ENCODE measurements at regions not wholly inside any gene's neighbourhood (a gene's known extent, or its start where the extent isn't known, plus 50 kb on each side); places are given as distances from the start of the nearest gene placed in this dataset.
"Not testable (repeated sequence)": the region's sequence is repeated elsewhere in the genome, so short reads cannot be mapped to it uniquely, and the experiment has no call there.

GRCh38 chr13:90258129-90258528, 1089.4 kb upstream of the MIR17HG start:
- Histone ChIP-seq H3K27ac (ENCODE audit: low read depth, low read length) (no peak overlapping the region), H3K9me3 (ENCODE audit: control insufficient read depth, insufficient read depth, low read length) (no peaks in the 10 kb centered on the region), H3K27me3 (ENCODE audit: control insufficient read depth, insufficient read depth, low read length) (no peaks in the 10 kb centered on the region), H3K4me3 (ENCODE audit: low read depth, low read length) (no peak overlapping the region)
- ChIA-PET POLR2A (no interaction called here), CTCF (no interaction called here)
- no peak for DNase-seq (ENCODE audit: low read depth, low spot score)
- no peak for TF ChIP-seq CTCF (IDR thresholded peaks at IDR 0.05; ENCODE audit: low read depth, low read length)

GRCh38 chr13:90261343-90261742, 1086.1 kb upstream of the MIR17HG start:
- Histone ChIP-seq H3K27me3 (ENCODE audit: control insufficient read depth, insufficient read depth, low read length) (no peaks in the 10 kb centered on the region), H3K9me3 (ENCODE audit: control insufficient read depth, insufficient read depth, low read length) (no peaks in the 10 kb centered on the region), H3K27ac (ENCODE audit: low read depth, low read length) (no peak overlapping the region), H3K4me3 (ENCODE audit: low read depth, low read length) (no peak overlapping the region)
- POLR2A ChIA-PET = no interaction called here
- no peak for DNase-seq (ENCODE audit: low read depth, low spot score)
- no peak for TF ChIP-seq CTCF (IDR thresholded peaks at IDR 0.05; ENCODE audit: low read depth, low read length)
- CTCF ChIA-PET = no interaction called here

GRCh38 chr13:90270226-90270625, 1077.3 kb upstream of the MIR17HG start:
- TF ChIP-seq CTCF (IDR thresholded peaks at IDR 0.05; ENCODE audit: low read depth, low read length) = no peak
- POLR2A ChIA-PET = no interaction called here
- H3K27ac ChIP-seq (ENCODE audit: low read depth, low read length) = no peak overlapping the region
- no peaks in the 10 kb centered on the region for H3K27me3 ChIP-seq (ENCODE audit: control insufficient read depth, insufficient read depth, low read length)
- CTCF ChIA-PET = no interaction called here
- DNase-seq (ENCODE audit: low read depth, low spot score) = no peak
- H3K9me3 ChIP-seq (ENCODE audit: control insufficient read depth, insufficient read depth, low read length) = no peaks in the 10 kb centered on the region
- H3K4me3 ChIP-seq (ENCODE audit: low read depth, low read length) = no peak overlapping the region

- Histone ChIP-seq H3K27me3 (ENCODE audit: control insufficient read depth, insufficient read depth, low read length) (no peaks in the 10 kb centered on the region), H3K9me3 (ENCODE audit: control insufficient read depth, insufficient read depth, low read length) (no peaks in the 10 kb centered on the region), H3K4me3 (ENCODE audit: low read depth, low read length) (no peak overlapping the region), H3K27ac (ENCODE audit: low read depth, low read length) (no peak overlapping the region)
- no peak for DNase-seq (ENCODE audit: low read depth, low spot score)
- CTCF ChIA-PET = no interaction called here
- TF ChIP-seq CTCF (IDR thresholded peaks at IDR 0.05; ENCODE audit: low read depth, low read length) = no peak
- POLR2A ChIA-PET = no interaction called here
These were observed 1075.1 kb upstream of the MIR17HG start for GRCh38 chr13:90272356-90272755.

GRCh38 chr13:90276216-90276615, 1071.3 kb upstream of the MIR17HG start:
- ChIA-PET CTCF (no interaction called here), POLR2A (no interaction called here)
- DNase-seq (ENCODE audit: low read depth, low spot score) = no peak

GRCh38 chr13:90278231-90278630, 1069.3 kb upstream of the MIR17HG start:
- H3K27ac ChIP-seq (ENCODE audit: low read depth, low read length); H3K4me3 ChIP-seq (ENCODE audit: low read depth, low read length); DNase-seq (ENCODE audit: low read depth, low spot score); H3K9me3 ChIP-seq (ENCODE audit: control insufficient read depth, insufficient read depth, low read length); POLR2A ChIA-PET; CTCF ChIA-PET; H3K27me3 ChIP-seq (ENCODE audit: control insufficient read depth, insufficient read depth, low read length): not testable (repeated sequence)

More at GRCh38 chr13:90276216-90276615, 1071.3 kb upstream of the MIR17HG start:
- Histone ChIP-seq H3K27me3 (ENCODE audit: control insufficient read depth, insufficient read depth, low read length) (no peaks in the 10 kb centered on the region), H3K27ac (ENCODE audit: low read depth, low read length) (no peak overlapping the region), H3K9me3 (ENCODE audit: control insufficient read depth, insufficient read depth, low read length) (no peaks in the 10 kb centered on the region), H3K4me3 (ENCODE audit: low read depth, low read length) (no peak overlapping the region)
- no peak for TF ChIP-seq CTCF (IDR thresholded peaks at IDR 0.05; ENCODE audit: low read depth, low read length)

All from AG04450 (cell line).